GM18858 (cell line): ENCODE measurements at regions not wholly inside any gene's neighbourhood (a gene's known extent, or its start where the extent isn't known, plus 50 kb on each side); places are given as distances from the start of the nearest gene placed in this dataset.

Experiments used
- ATAC-seq: cut with Tn5 transposase; IDR thresholded peaks from one replicate; pipeline ENCODE4 v1.9.1; 2021; ENCODE audit not compliant: unreplicated experiment

GRCh38 chr10:61840403-61840802, 61.1 kb upstream of the ARID5B start:
- ATAC-seq, result no peak

GRCh38 chr10:61841338-61841875, 60.1 kb upstream of the ARID5B start:
- ATAC-seq, result no peak

- ATAC-seq, result no peak
Measured at GRCh38 chr10:61842755-61843497, 58.6 kb upstream of the ARID5B start.

GRCh38 chr10:61844116-61844822, 57.2 kb upstream of the ARID5B start:
- peak; percentile 56 for ATAC-seq

- no peak for ATAC-seq
Measured at GRCh38 chr10:61845196-61845949, 56.1 kb upstream of the ARID5B start.

GRCh38 chr10:61845950-61846268, 55.6 kb upstream of the ARID5B start:
- no peak for ATAC-seq

GRCh38 chr10:61846370-61847031, 55.0 kb upstream of the ARID5B start:
- no peak for ATAC-seq

GRCh38 chr10:61847087-61847486, 54.4 kb upstream of the ARID5B start:
- ATAC-seq, result no peak

- no peak for ATAC-seq
Measured at GRCh38 chr10:61847640-61848039, 53.9 kb upstream of the ARID5B start.

- ATAC-seq, result no peak
Measured at GRCh38 chr10:61850376-61850775, 51.1 kb upstream of the ARID5B start.
